ENCODE measurements at regions not wholly inside any gene's neighbourhood (a gene's known extent, or its start where the extent isn't known, plus 50 kb on each side); places are given as distances from the start of the nearest gene placed in this dataset.

DNA sequence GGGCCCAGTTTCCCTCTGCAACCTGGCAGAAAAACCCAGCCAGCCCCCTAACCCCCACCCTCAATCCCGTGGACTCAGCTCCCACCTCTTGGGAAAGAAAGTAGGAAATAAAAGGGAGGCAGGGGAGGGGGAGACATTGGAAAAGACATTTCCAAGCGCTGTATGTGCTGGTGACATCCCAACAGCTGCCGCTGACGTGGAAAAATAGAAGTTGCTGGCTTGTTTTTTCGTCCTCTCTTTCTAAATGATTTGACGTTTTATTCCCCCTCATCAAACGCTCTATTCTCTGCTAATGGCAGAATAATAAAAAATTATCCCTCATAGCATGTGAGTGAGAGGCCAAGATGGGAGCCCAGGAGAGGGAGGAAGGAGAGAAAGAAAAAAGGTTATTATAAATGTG lies 76.1 kb downstream of the LINGO1 start:
- TF ChIP-seq REST (IDR thresholded peaks at IDR 0.05; ENCODE audit: low read depth) (no peak), NFIC (IDR thresholded peaks at IDR 0.05) (no peak), RAD21 (IDR thresholded peaks at IDR 0.05; ENCODE audit: low read depth) (no peak), CREB1 (IDR thresholded peaks at IDR 0.05; ENCODE audit: low read depth) (no peak), TAF1 (IDR thresholded peaks at IDR 0.05; ENCODE audit: low read depth) (no peak), YY1 (IDR thresholded peaks at IDR 0.05; ENCODE audit: low read depth) (no peak), TEAD4 (IDR thresholded peaks at IDR 0.05) (no peak), EGR1 (IDR thresholded peaks at IDR 0.05) (no peak), EP300 (IDR thresholded peaks at IDR 0.05; ENCODE audit: borderline replicate concordance) (no peak), CEBPB (IDR thresholded peaks at IDR 0.05) (no peak), ZBTB7A (IDR thresholded peaks at IDR 0.05; ENCODE audit: low read depth) (no peak)
- TF ChIP-seq, protein P1, sequence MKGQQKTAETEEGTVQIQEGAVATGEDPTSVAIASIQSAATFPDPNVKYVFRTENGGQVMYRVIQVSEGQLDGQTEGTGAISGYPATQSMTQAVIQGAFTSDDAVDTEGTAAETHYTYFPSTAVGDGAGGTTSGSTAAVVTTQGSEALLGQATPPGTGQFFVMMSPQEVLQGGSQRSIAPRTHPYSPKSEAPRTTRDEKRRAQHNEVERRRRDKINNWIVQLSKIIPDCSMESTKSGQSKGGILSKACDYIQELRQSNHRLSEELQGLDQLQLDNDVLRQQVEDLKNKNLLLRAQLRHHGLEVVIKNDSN (IDR thresholded peaks at IDR 0.05): no peak
